Breast epithelium (tissue), 4 donors: ENCODE measurements at regions not wholly inside any gene's neighbourhood (a gene's known extent, or its start where the extent isn't known, plus 50 kb on each side); places are given as distances from the start of the nearest gene placed in this dataset.
"Not testable (repeated sequence)": the region's sequence is repeated elsewhere in the genome, so short reads cannot be mapped to it uniquely, and the experiment has no call there.

ENCODE experiments used
- DNase-seq, 2 donors: peaks; one replicate each; pipeline ENCODE4 v3.0.0-alpha.2; 2019; ENCODE audit warnings: low spot score in 2 of 2
- H3K27ac ChIP-seq, 2 donors: fragments of 200-600 bp; sonication (generic) in 1 of 2; one replicate each; pipeline ENCODE4 v1.5.1; 2016 to 2019; ENCODE audit warnings: mild to moderate bottlenecking in 1 of 2
- H3K27me3 ChIP-seq, 2 donors: fragments of 200-600 bp; sonication (generic) in 1 of 2; one replicate each; pipeline versions ENCODE4 v1.5.1 to v1.6.0; 2017 to 2019; ENCODE audit warnings: control low read depth in 1 of 2, mild to moderate bottlenecking in 1 of 2
- H3K36me3 ChIP-seq: fragments of 200-600 bp; one replicate; pipeline ENCODE4 v1.5.1; 2019
- H3K4me1 ChIP-seq, 2 donors: fragments of 200-600 bp; sonication (generic); one replicate each; pipeline ENCODE4 v1.5.1; 2016 to 2019; ENCODE audit warnings: control low read depth in 1 of 2
- H3K4me3 ChIP-seq, 3 donors: fragments of 200-600 bp; sonication (generic); 1 replicate in 2 of 3; 2 replicates in 1 of 3; pipeline ENCODE4 v1.5.1; 2016 to 2019; ENCODE audit warnings: mild to moderate bottlenecking in 3 of 3, moderate library complexity in 2 of 3
- H3K9me3 ChIP-seq, 2 donors: fragments of 200-600 bp; sonication (generic) in 1 of 2; one replicate each; pipeline ENCODE4 v1.5.1; 2016 to 2019; ENCODE audit warnings: control low read depth in 1 of 2
- POLR2A ChIP-seq: fragments of 450-650 bp; IDR thresholded peaks from one replicate; pipeline ENCODE4 v1.6.1; 2016; ENCODE audit warnings: antibody characterized with exemption, mild to moderate bottlenecking, moderate library complexity
- POLR2AphosphoS5 ChIP-seq, 3 donors: sonication (generic); formaldehyde crosslinking; IDR thresholded peaks; one replicate each; pipeline ENCODE4 v1.6.1; 2017; ENCODE audit warnings: antibody characterized with exemption in 3 of 3
- intact Hi-C: fragments of 100-400 bp; cut with DNase I; formaldehyde crosslinking; loops from one replicate; pipeline ENCODE4 v1.15.1; 2023; ENCODE audit warnings: low total_unique reads
- TF ChIP-seq, protein P1 (sequence below), 3 donors: fragments of 450-650 bp; IDR thresholded peaks; one replicate each; pipeline ENCODE4 v1.5.1; 2016 to 2017; ENCODE audit warnings: antibody characterized with exemption in 3 of 3, mild to moderate bottlenecking in 3 of 3, moderate library complexity in 3 of 3

GRCh38 chr11:13134066-13134465, 125.0 kb downstream of the RASSF10 start:
- H3K27me3 ChIP-seq = no peaks in the 10 kb centered on the region
- no peak overlapping the region for H3K27ac ChIP-seq
- TF ChIP-seq POLR2A = no peak
- H3K4me1 ChIP-seq = peaks cover 0 to 13% of the 10 kb centered on the region in 2 donors
- intact Hi-C loops = no loop called here
- H3K9me3 ChIP-seq = no peaks in the 10 kb centered on the region
- DNase-seq = no peak
- H3K36me3 ChIP-seq = no peaks in the 10 kb centered on the region
- no peak overlapping the region for H3K4me3 ChIP-seq

DNA sequence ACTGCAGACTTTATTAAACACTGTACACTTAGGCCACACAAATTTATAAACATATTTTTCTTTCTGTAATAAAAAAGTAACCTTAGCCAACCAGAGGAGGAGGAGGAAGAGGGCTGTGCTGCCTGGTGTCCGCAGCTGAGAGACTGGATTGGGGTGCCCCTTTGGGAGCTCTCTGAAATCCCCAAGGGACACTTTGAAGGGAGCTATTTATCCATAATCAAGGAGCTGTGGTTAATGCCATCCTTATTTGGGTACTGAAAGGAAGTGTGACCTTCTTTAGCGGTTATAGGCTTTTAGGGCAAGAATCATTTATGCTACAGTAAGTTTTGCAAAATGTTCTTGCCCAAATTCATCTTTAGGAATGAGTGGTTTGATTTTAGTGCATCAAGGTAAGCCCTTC, 125.8 kb downstream of the RASSF10 start:
- TF ChIP-seq, protein P1, sequence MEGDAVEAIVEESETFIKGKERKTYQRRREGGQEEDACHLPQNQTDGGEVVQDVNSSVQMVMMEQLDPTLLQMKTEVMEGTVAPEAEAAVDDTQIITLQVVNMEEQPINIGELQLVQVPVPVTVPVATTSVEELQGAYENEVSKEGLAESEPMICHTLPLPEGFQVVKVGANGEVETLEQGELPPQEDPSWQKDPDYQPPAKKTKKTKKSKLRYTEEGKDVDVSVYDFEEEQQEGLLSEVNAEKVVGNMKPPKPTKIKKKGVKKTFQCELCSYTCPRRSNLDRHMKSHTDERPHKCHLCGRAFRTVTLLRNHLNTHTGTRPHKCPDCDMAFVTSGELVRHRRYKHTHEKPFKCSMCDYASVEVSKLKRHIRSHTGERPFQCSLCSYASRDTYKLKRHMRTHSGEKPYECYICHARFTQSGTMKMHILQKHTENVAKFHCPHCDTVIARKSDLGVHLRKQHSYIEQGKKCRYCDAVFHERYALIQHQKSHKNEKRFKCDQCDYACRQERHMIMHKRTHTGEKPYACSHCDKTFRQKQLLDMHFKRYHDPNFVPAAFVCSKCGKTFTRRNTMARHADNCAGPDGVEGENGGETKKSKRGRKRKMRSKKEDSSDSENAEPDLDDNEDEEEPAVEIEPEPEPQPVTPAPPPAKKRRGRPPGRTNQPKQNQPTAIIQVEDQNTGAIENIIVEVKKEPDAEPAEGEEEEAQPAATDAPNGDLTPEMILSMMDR (IDR thresholded peaks at IDR 0.05) = no peak
- no peak for TF ChIP-seq POLR2A
- TF ChIP-seq POLR2AphosphoS5 (IDR thresholded peaks at IDR 0.05) = no peak
- Histone ChIP-seq H3K27me3 (no peaks in the 10 kb centered on the region), H3K9me3 (no peaks in the 10 kb centered on the region), H3K27ac (peak overlapping the region; percentile 57 to 80), H3K4me3 (no peak overlapping the region), H3K36me3 (no peaks in the 10 kb centered on the region), H3K4me1 (peaks cover 0 to 13% of the 10 kb centered on the region in 2 donors)
- intact Hi-C loops = no loop called here
- no peak for DNase-seq

DNA sequence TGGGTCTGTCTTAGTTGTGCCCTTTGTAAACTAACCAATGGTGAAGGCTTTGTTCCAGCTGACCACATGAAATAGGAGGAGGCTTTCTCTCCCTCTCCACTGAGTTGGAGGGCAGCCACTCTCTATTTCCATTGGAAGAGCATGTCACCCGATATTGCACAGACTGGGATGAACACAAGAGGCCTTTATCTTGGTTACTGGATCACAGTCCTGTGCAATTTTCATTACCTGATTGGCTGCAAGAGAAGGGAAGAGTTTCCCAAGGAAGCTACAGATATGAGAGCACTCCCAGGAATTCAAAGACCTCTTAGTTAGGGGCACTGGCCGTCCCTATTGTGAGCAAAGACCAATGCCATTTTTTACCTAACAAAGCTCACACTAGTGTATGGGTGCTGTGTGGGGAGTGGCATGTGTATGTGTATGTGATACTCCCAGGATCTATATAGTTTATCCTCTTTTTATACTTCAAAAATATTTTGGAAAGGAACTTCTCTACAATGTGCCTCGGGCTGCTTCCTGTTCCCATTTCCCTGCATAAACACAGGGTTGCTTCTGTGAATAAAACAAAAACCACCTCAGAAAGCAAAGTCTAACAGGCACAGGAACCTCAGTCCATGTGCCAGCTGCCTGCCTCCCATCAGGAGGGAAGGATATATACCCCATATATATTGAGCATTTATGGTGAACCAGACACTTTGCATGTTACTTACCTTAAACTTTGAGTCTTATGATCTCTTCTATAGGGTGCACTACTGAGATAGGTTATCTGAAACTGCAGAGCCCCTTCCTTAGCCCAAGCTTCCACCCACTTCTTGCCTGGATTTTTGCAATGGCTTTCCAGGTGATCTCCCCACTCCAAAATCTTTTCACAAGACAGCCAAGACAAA, 126.5 kb downstream of the RASSF10 start:
- Histone ChIP-seq H3K27me3 (no peaks in the 10 kb centered on the region), H3K27ac (peak overlapping the region; percentile 57 to 80), H3K9me3 (no peaks in the 10 kb centered on the region), H3K36me3 (no peaks in the 10 kb centered on the region), H3K4me3 (no peak overlapping the region), H3K4me1 (peaks cover 0 to 13% of the 10 kb centered on the region in 2 donors)
- DNase-seq = peak in 1 of 2 donors; percentile 64
- TF ChIP-seq POLR2AphosphoS5 (IDR thresholded peaks at IDR 0.05) = peak in 1 of 3 donors; percentile 10
- TF ChIP-seq, protein P1 (IDR thresholded peaks at IDR 0.05) = no peak
- intact Hi-C loops = no loop called here

- H3K4me1 ChIP-seq = peaks cover 0 to 13% of the 10 kb centered on the region in 2 donors
- H3K4me3 ChIP-seq = no peak overlapping the region
- H3K36me3 ChIP-seq = no peaks in the 10 kb centered on the region
- intact Hi-C loops = no loop called here
- TF ChIP-seq, protein P1 (IDR thresholded peaks at IDR 0.05) = no peak
- TF ChIP-seq POLR2A = no peak
- no peak for TF ChIP-seq POLR2AphosphoS5 (IDR thresholded peaks at IDR 0.05)
- no peaks in the 10 kb centered on the region for H3K9me3 ChIP-seq
- DNase-seq = no peak
- H3K27me3 ChIP-seq = no peaks in the 10 kb centered on the region
- peak overlapping the region; percentile 57 to 80 for H3K27ac ChIP-seq
These were observed 127.1 kb downstream of the RASSF10 start for GRCh38 chr11:13136272-13136596.

DNA sequence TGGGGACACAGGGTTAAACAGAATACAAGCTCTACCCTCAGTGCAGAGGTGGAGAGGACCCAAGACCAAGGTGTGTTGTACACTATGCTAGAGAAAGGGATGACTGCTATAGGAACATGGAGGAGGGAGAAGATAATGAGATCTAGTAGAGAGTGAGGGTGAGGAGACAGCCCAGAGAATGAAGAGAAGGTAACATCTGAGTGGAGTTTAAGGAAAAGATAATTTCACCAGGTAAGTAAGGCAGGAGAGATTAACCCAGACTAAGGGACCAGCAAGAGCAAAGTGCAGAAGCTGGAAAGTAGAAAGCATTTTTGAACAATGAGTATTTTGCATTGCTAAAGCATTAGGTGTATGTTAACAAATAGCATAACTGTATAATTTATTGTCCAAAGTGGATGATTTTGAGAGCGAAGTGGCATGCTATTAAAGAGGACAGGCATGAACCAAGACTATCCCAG, 128.8 kb downstream of the RASSF10 start:
- H3K27me3 ChIP-seq = no peaks in the 10 kb centered on the region
- intact Hi-C loops = no loop called here
- H3K4me1 ChIP-seq = peaks cover 0 to 13% of the 10 kb centered on the region in 2 donors
- no peaks in the 10 kb centered on the region for H3K9me3 ChIP-seq
- no peak overlapping the region for H3K4me3 ChIP-seq
- no peaks in the 10 kb centered on the region for H3K36me3 ChIP-seq
- TF ChIP-seq POLR2A (no peak), POLR2AphosphoS5 (IDR thresholded peaks at IDR 0.05) (no peak)
- TF ChIP-seq, protein P1 (IDR thresholded peaks at IDR 0.05) = no peak
- no peak overlapping the region for H3K27ac ChIP-seq
- no peak for DNase-seq

- H3K27ac ChIP-seq, H3K4me3 ChIP-seq, H3K36me3 ChIP-seq, H3K27me3 ChIP-seq, DNase-seq, intact Hi-C loops, H3K9me3 ChIP-seq: not testable (repeated sequence)
- peaks cover 0 to 13% of the 10 kb centered on the region in 2 donors for H3K4me1 ChIP-seq
These were observed 130.0 kb downstream of the RASSF10 start for GRCh38 chr11:13139085-13139484.
